ENCODE measurements at regions not wholly inside any gene's neighbourhood (a gene's known extent, or its start where the extent isn't known, plus 50 kb on each side); places are given as distances from the start of the nearest gene placed in this dataset.
A peak's percentile ranks its signal among the peaks of the same experiment; 100 is the strongest.
"Not testable (repeated sequence)": the region's sequence is repeated elsewhere in the genome, so short reads cannot be mapped to it uniquely, and the experiment has no call there.

DNA sequence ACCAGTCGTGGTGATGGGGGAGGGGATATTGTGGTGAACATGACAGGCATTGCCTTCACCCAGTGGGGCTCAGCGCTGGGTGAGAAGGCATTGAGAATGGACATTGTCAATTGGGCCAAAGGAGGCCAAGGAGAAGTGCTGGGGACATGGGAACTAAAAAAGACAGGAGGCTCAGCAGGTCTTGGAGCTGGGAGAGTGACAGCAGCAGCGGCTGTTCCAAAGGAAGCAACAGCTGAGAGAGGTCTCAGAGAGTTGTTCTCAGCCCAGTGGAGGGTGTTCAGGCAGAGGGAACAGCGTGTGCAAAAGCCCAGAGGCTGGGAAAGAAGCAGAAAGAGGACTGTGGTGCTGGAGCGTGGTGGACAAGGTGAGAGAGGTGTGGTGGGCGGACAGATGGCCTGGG is 56.6 kb upstream of the ASNS start:
- DNase-seq, result not testable (repeated sequence)

DNA sequence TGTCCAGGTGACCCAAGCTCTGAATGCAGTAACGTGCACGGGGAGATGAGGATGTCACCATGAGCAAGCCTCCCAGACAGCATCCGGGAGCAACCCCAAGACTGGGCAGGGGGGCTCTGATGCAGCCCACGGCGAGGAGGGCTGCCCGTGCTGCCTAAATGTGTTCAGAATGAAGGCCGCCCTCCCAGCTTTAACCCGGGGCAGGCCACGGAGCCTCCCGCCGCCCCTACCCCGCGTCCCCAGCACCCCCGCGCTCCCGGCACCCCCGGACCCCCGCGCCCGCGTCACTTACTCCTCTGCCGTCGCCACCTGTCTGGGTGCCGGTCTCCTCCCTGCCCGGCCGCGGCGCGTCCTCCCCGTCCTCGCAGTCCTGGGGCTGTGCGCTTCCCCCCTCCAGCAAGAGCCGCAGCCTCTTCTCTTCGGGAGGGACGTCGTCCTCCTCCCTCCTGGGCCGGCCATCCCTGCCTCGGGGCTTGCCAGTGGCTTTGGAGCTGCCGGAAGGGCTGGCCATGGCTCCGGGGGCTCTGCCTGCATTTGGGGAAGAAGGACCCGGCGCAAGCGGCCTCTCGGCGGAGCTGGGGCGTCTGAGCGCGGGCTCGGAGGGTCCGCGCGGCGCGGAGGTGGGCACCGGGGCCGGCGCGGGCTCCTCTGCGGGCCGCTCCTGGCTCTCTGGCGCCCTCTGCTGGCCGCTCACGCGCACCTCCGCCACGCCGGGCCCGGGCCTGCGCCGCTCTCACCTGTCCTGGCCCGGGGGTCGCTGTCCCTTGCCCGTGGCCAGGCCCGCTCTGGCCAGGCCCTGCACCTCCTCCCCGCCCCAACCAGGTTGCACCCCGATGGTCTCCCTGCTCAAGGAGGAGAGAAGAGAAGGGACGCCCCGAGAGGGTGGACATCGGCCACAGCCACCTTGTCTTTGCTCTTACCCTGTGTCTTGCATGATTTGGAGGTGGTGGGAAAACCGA is 55.9 kb upstream of the ASNS start:
- peak; percentile 5 for DNase-seq

Measured in NCI-H774 (cell line).